Fibroblast of mammary gland (primary cell): ENCODE measurements at regions not wholly inside any gene's neighbourhood (a gene's known extent, or its start where the extent isn't known, plus 50 kb on each side); places are given as distances from the start of the nearest gene placed in this dataset.

Experiments
- DNase-seq: peaks from one replicate; pipeline ENCODE4 v3.0.0-alpha.2; 2010; ENCODE audit warnings: low read depth
- H3K4me3 ChIP-seq: 2 replicates; pipeline ENCODE4 v1.5.1; 2011; ENCODE audit warnings: low read depth, mild to moderate bottlenecking, low read length, moderate library complexity; ENCODE audit not compliant: control insufficient read depth
- CTCF ChIP-seq: conservative IDR thresholded peaks from 2 replicates; pipeline ENCODE4 v1.5.1; 2011; ENCODE audit warnings: low read depth, low read length, inconsistent platforms; ENCODE audit not compliant: control insufficient read depth, insufficient read depth

DNA sequence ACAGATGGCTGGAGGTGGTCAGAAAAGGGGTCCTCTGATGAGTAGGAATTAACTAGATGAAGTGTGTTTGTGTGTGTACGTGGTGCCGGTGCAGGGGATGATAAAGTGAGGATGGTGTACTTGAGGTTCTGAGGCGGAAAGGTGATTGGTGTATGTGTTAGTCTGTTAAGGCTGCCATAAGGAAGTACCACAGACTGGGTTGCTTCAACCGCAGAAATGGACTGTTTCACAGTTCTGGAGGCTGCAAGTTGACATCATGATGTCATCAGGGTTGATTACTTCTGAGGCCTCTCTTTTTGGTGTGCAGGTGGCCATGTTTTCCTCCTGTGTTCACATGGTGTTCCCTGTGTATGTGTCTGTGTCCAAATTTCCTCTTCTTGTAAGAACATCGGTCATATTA lies 202.4 kb upstream of the RGMA start:
- DNase-seq: no peak
- no peak for TF ChIP-seq CTCF
- H3K4me3 ChIP-seq: no peak overlapping the region

DNA sequence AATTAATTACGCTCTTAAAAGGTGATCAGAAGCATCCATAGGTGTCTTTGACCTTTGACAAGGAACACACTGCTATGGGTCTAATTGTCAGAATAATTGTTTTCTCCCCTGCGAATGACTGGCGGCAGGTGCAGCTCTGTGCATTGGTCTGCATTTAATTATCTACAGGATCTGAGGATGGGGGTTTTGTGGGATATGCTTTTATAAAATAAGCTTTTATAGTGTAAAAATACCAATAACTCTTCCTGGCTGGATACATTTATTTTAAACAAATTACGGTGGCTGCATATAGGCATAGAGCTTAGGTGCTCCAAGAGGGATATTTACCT lies 201.6 kb upstream of the RGMA start:
- no peak for DNase-seq
- H3K4me3 ChIP-seq: no peak overlapping the region
- TF ChIP-seq CTCF: no peak

DNA sequence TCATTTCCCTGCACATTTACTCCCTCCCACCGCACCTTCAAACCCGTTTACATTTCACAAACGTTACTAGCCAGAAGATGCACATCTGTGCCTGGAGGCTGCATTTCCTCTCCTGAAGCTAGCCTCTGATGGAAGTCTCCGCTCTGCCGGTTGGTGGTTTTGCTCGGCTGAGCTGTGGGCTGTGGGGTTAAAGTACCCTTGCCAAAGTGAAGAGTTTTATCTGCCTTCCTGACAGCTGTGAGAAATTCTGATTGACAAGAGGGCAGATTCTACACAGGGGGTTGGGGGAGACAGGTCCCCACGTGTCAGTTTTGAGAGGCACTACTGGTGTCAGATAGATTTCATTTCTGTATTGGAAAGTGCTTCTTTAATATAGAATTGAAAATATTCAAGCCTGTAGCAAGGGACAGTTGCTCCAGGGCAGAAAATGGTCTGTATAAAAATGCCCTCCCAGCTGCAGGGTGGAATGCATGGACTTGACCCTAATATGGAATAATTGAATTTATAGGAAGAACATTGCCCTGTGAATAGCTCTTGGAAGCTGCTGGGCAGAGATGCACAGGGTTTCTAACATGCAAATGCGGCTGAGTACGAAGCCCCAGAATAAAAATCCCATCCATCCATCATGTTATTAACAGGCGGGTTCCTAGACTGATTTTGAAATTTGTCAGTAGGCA lies 201.1 kb upstream of the RGMA start:
- TF ChIP-seq CTCF: no peak
- H3K4me3 ChIP-seq: no peak overlapping the region
- no peak for DNase-seq

GRCh38 chr15:93288728-93289294 lies 199.8 kb upstream of the RGMA start:
- no peak overlapping the region for H3K4me3 ChIP-seq
- no peak for DNase-seq
- no peak for TF ChIP-seq CTCF

DNA sequence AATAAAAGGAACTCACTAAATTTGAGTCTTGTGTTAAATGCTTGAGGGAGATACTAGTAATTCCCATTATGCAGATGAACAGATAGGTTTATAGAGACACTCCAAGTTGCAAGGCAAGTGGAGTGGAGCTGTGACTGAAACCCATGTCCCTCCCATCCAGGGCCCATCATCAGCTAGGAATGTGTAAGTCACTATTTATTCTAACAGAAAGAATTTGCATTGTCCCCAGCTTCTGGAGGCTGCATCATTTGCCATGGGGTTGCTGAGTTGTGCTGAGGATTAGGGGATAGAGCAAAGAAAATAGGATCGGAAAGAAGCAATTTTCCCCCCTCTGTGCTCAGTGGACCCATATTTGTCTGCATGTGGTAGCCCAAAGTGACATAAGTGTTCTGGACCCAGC lies 197.4 kb upstream of the RGMA start:
- DNase-seq: no peak
- H3K4me3 ChIP-seq: no peak overlapping the region
- no peak for TF ChIP-seq CTCF

- no peak for TF ChIP-seq CTCF
- DNase-seq: no peak
- no peak overlapping the region for H3K4me3 ChIP-seq
Observed at GRCh38 chr15:93283854-93284253, 194.8 kb upstream of the RGMA start.

DNA sequence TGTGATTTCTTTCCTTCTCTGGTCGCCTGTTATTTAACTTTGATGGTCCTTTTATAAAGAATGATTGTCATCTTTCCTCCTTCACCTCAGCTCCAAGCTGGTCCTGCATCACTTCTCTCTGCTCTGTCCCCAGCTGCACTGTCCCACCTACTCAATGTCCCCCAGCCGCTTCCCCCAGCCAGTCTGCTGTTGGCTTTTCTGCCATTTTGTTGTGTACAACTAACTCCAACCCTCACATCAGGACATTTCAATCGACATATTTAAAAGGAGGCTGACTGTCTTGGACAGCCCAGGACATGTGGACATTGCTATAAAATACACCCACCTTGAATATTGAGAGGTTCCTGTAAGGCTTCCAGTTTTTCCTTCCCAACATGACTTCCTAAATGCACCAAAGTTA lies 193.8 kb upstream of the RGMA start:
- DNase-seq: no peak
- no peak for TF ChIP-seq CTCF
- H3K4me3 ChIP-seq: no peak overlapping the region
